Karpas-422 (cell line): ENCODE measurements at regions not wholly inside any gene's neighbourhood (a gene's known extent, or its start where the extent isn't known, plus 50 kb on each side); places are given as distances from the start of the nearest gene placed in this dataset.

Experiments used
- DNase-seq: peaks from one replicate; pipeline ENCODE4 v3.0.0-alpha.2; 2015
- H2AFZ ChIP-seq: fragments of 200-600 bp; sonication (generic); 2 replicates; pipeline ENCODE4 v1.6.1; 2014; ENCODE audit warnings: antibody characterized with exemption, low read length, mixed read lengths
- H3K27ac ChIP-seq: fragments of 200-600 bp; sonication (generic); 2 replicates; pipeline ENCODE4 v1.5.1; 2014; ENCODE audit warnings: mild to moderate bottlenecking, low read length, moderate library complexity
- H3K27me3 ChIP-seq: fragments of 200-600 bp; sonication (generic); 2 replicates; pipeline ENCODE4 v1.6.1; 2014; ENCODE audit warnings: low read length, mixed read lengths
- H3K36me3 ChIP-seq: fragments of 200-600 bp; sonication (generic); 2 replicates; pipeline ENCODE4 v1.6.1; 2014; ENCODE audit warnings: low read length, mixed read lengths; ENCODE audit not compliant: insufficient read depth
- H3K4me1 ChIP-seq: fragments of 200-600 bp; sonication (generic); 2 replicates; pipeline ENCODE4 v1.6.1; 2014; ENCODE audit warnings: mild to moderate bottlenecking, low read length, mixed read lengths
- H3K4me2 ChIP-seq: fragments of 200-600 bp; sonication (generic); 2 replicates; pipeline ENCODE4 v1.6.1; 2014; ENCODE audit warnings: low read length, low read depth, mild to moderate bottlenecking; ENCODE audit not compliant: poor library complexity, severe bottlenecking
- H3K4me3 ChIP-seq: fragments of 200-600 bp; sonication (generic); 2 replicates; pipeline ENCODE4 v1.5.1; 2014; ENCODE audit warnings: mild to moderate bottlenecking, antibody characterized with exemption, low read length, mixed read lengths
- H3K79me2 ChIP-seq: fragments of 200-600 bp; sonication (generic); 2 replicates; pipeline ENCODE4 v1.6.1; 2014; ENCODE audit warnings: mild to moderate bottlenecking, low read length, mixed read lengths
- H3K9ac ChIP-seq: fragments of 200-600 bp; sonication (generic); 2 replicates; pipeline ENCODE4 v1.6.0; 2014; ENCODE audit warnings: low read length
- H3K9me2 ChIP-seq: fragments of 200-600 bp; sonication (generic), shearing (Covaris generic); replicated peaks from 2 replicates; pipeline ENCODE4 v1.6.0; 2014; ENCODE audit warnings: mild to moderate bottlenecking, low read length, moderate library complexity; ENCODE audit not compliant: insufficient read depth
- H3K9me3 ChIP-seq: fragments of 300-700, 200-600 bp; sonication (generic); 2 replicates; pipeline ENCODE4 v1.6.1; 2014; ENCODE audit warnings: low read length, mixed read lengths
- H4K20me1 ChIP-seq: fragments of 200-600 bp; sonication (generic); 2 replicates; pipeline ENCODE4 v1.6.1; 2014; ENCODE audit warnings: mild to moderate bottlenecking, antibody characterized with exemption, low read length, low read depth; ENCODE audit not compliant: insufficient read depth

- no peaks in the 10 kb centered on the region for H3K4me1 ChIP-seq
- H3K4me2 ChIP-seq: no peak overlapping the region
- no peaks in the 10 kb centered on the region for H3K9me2 ChIP-seq
- H3K36me3 ChIP-seq: no peaks in the 10 kb centered on the region
- no peak overlapping the region for H3K9ac ChIP-seq
- no peaks in the 10 kb centered on the region for H4K20me1 ChIP-seq
- no peaks in the 10 kb centered on the region for H3K27me3 ChIP-seq
- H3K79me2 ChIP-seq: no peaks in the 10 kb centered on the region
- no peak overlapping the region for H3K27ac ChIP-seq
- H2AFZ ChIP-seq: no peak overlapping the region
- DNase-seq: no peak
- H3K9me3 ChIP-seq: no peaks in the 10 kb centered on the region
- H3K4me3 ChIP-seq: no peak overlapping the region
Observed at GRCh38 chr4:18518098-18518497, 496.5 kb upstream of the LCORL start.

- Histone ChIP-seq H3K9ac (no peak overlapping the region), H3K79me2 (no peaks in the 10 kb centered on the region), H3K27me3 (no peaks in the 10 kb centered on the region), H3K4me2 (no peak overlapping the region), H3K4me3 (no peak overlapping the region), H3K27ac (no peak overlapping the region), H4K20me1 (no peaks in the 10 kb centered on the region), H3K4me1 (no peaks in the 10 kb centered on the region), H3K36me3 (no peaks in the 10 kb centered on the region), H3K9me2 (no peaks in the 10 kb centered on the region), H2AFZ (no peak overlapping the region), H3K9me3 (no peaks in the 10 kb centered on the region)
- no peak for DNase-seq
Observed at GRCh38 chr4:18513861-18514260, 492.3 kb upstream of the LCORL start.

- no peak overlapping the region for H3K4me2 ChIP-seq
- no peaks in the 10 kb centered on the region for H3K9me2 ChIP-seq
- H3K27ac ChIP-seq: no peak overlapping the region
- no peaks in the 10 kb centered on the region for H4K20me1 ChIP-seq
- no peaks in the 10 kb centered on the region for H3K36me3 ChIP-seq
- H3K4me1 ChIP-seq: no peaks in the 10 kb centered on the region
- H3K79me2 ChIP-seq: no peaks in the 10 kb centered on the region
- H3K9ac ChIP-seq: no peak overlapping the region
- no peak overlapping the region for H2AFZ ChIP-seq
- H3K9me3 ChIP-seq: no peaks in the 10 kb centered on the region
- DNase-seq: no peak
- H3K27me3 ChIP-seq: no peaks in the 10 kb centered on the region
- H3K4me3 ChIP-seq: no peak overlapping the region
Observed at GRCh38 chr4:18512718-18513117, 491.2 kb upstream of the LCORL start.

GRCh38 chr4:18511727-18512126 lies 490.2 kb upstream of the LCORL start:
- Histone ChIP-seq H3K36me3 (no peaks in the 10 kb centered on the region), H3K9me3 (no peaks in the 10 kb centered on the region), H3K9ac (no peak overlapping the region), H2AFZ (no peak overlapping the region), H4K20me1 (no peaks in the 10 kb centered on the region), H3K9me2 (no peaks in the 10 kb centered on the region), H3K4me1 (no peaks in the 10 kb centered on the region), H3K79me2 (no peaks in the 10 kb centered on the region), H3K27ac (no peak overlapping the region), H3K4me3 (no peak overlapping the region), H3K4me2 (no peak overlapping the region), H3K27me3 (no peaks in the 10 kb centered on the region)
- no peak for DNase-seq

- Histone ChIP-seq H3K27ac (no peak overlapping the region), H3K4me1 (no peaks in the 10 kb centered on the region), H3K9me2 (no peaks in the 10 kb centered on the region), H3K4me3 (no peak overlapping the region), H3K4me2 (no peak overlapping the region), H3K79me2 (no peaks in the 10 kb centered on the region), H3K27me3 (no peaks in the 10 kb centered on the region), H3K9ac (no peak overlapping the region), H2AFZ (no peak overlapping the region), H3K36me3 (no peaks in the 10 kb centered on the region), H3K9me3 (no peaks in the 10 kb centered on the region), H4K20me1 (no peaks in the 10 kb centered on the region)
- no peak for DNase-seq
Observed at GRCh38 chr4:18508786-18509185, 487.2 kb upstream of the LCORL start.

GRCh38 chr4:18480928-18481327 lies 459.4 kb upstream of the LCORL start:
- DNase-seq: no peak
- Histone ChIP-seq H3K4me2 (no peak overlapping the region), H3K4me1 (no peaks in the 10 kb centered on the region), H4K20me1 (no peaks in the 10 kb centered on the region), H2AFZ (no peak overlapping the region), H3K27ac (no peak overlapping the region), H3K79me2 (no peaks in the 10 kb centered on the region), H3K9ac (no peak overlapping the region), H3K27me3 (no peaks in the 10 kb centered on the region), H3K9me2 (no peaks in the 10 kb centered on the region), H3K36me3 (no peaks in the 10 kb centered on the region), H3K4me3 (no peak overlapping the region), H3K9me3 (no peaks in the 10 kb centered on the region)

- H3K36me3 ChIP-seq: no peaks in the 10 kb centered on the region
- H3K4me3 ChIP-seq: no peak overlapping the region
- H4K20me1 ChIP-seq: no peaks in the 10 kb centered on the region
- DNase-seq: no peak
- H2AFZ ChIP-seq: no peak overlapping the region
- no peaks in the 10 kb centered on the region for H3K9me2 ChIP-seq
- no peak overlapping the region for H3K4me2 ChIP-seq
- H3K9ac ChIP-seq: no peak overlapping the region
- no peaks in the 10 kb centered on the region for H3K9me3 ChIP-seq
- no peaks in the 10 kb centered on the region for H3K79me2 ChIP-seq
- no peaks in the 10 kb centered on the region for H3K27me3 ChIP-seq
- H3K27ac ChIP-seq: no peak overlapping the region
- no peaks in the 10 kb centered on the region for H3K4me1 ChIP-seq
Observed at GRCh38 chr4:18480342-18480741, 458.8 kb upstream of the LCORL start.

GRCh38 chr4:18479825-18480224 lies 458.3 kb upstream of the LCORL start:
- DNase-seq: no peak
- H3K4me1 ChIP-seq: no peaks in the 10 kb centered on the region
- no peak overlapping the region for H3K27ac ChIP-seq
- no peak overlapping the region for H3K4me3 ChIP-seq
- H3K9me3 ChIP-seq: no peaks in the 10 kb centered on the region
- no peak overlapping the region for H3K4me2 ChIP-seq
- no peak overlapping the region for H3K9ac ChIP-seq
- no peaks in the 10 kb centered on the region for H3K36me3 ChIP-seq
- H3K27me3 ChIP-seq: no peaks in the 10 kb centered on the region
- H2AFZ ChIP-seq: no peak overlapping the region
- no peaks in the 10 kb centered on the region for H4K20me1 ChIP-seq
- H3K9me2 ChIP-seq: no peaks in the 10 kb centered on the region
- H3K79me2 ChIP-seq: no peaks in the 10 kb centered on the region

GRCh38 chr4:18463987-18464559 lies 442.5 kb upstream of the LCORL start:
- no peak overlapping the region for H3K27ac ChIP-seq
- DNase-seq: no peak
- no peak overlapping the region for H3K4me2 ChIP-seq
- no peak overlapping the region for H2AFZ ChIP-seq
- no peaks in the 10 kb centered on the region for H3K4me1 ChIP-seq
- no peak overlapping the region for H3K4me3 ChIP-seq
- H3K9ac ChIP-seq: no peak overlapping the region
- H3K36me3 ChIP-seq: no peaks in the 10 kb centered on the region
- no peaks in the 10 kb centered on the region for H3K79me2 ChIP-seq
- no peaks in the 10 kb centered on the region for H4K20me1 ChIP-seq
- H3K27me3 ChIP-seq: no peaks in the 10 kb centered on the region
- H3K9me3 ChIP-seq: no peaks in the 10 kb centered on the region
- H3K9me2 ChIP-seq: no peaks in the 10 kb centered on the region
